ENCODE measurements at regions not wholly inside any gene's neighbourhood (a gene's known extent, or its start where the extent isn't known, plus 50 kb on each side); places are given as distances from the start of the nearest gene placed in this dataset.

DNA sequence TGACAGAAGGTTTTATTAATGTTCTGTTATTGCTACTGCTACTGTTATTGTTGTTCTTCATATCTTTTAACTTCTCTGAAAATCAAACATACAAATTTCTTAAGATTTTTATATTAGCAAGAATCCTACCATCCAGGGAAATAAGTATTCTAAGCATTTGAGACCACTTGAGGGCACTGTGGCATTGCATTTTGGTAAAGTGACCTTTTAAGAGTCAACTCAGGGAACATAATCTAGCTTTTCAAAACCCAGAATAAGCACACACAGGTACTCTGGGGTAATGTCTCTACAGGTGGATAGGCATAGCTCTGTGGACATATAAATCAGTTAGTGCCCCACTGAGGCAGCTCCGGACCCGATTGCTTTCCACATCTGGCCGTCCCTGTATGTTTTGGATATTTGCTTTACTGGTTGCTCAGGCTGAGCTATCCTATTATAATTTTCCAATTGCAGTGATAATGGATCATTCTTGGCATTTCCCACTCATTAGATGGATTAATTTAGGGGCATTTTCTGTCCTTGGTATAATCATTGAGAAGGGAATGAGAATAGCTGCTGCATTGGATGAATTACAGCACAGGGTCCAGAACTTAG lies 1425.1 kb upstream of the CDH8 start:
- TF ChIP-seq, protein P1, sequence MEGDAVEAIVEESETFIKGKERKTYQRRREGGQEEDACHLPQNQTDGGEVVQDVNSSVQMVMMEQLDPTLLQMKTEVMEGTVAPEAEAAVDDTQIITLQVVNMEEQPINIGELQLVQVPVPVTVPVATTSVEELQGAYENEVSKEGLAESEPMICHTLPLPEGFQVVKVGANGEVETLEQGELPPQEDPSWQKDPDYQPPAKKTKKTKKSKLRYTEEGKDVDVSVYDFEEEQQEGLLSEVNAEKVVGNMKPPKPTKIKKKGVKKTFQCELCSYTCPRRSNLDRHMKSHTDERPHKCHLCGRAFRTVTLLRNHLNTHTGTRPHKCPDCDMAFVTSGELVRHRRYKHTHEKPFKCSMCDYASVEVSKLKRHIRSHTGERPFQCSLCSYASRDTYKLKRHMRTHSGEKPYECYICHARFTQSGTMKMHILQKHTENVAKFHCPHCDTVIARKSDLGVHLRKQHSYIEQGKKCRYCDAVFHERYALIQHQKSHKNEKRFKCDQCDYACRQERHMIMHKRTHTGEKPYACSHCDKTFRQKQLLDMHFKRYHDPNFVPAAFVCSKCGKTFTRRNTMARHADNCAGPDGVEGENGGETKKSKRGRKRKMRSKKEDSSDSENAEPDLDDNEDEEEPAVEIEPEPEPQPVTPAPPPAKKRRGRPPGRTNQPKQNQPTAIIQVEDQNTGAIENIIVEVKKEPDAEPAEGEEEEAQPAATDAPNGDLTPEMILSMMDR (IDR thresholded peaks at IDR 0.05; ENCODE audit: insufficient read depth, low read length) = no peak
- no peak for TF ChIP-seq POLR2AphosphoS5 (IDR thresholded peaks at IDR 0.05; ENCODE audit: low read depth)
- no peak for TF ChIP-seq SPI1 (IDR thresholded peaks at IDR 0.05; ENCODE audit: borderline replicate concordance, low read depth)
- TF ChIP-seq, protein P2, sequence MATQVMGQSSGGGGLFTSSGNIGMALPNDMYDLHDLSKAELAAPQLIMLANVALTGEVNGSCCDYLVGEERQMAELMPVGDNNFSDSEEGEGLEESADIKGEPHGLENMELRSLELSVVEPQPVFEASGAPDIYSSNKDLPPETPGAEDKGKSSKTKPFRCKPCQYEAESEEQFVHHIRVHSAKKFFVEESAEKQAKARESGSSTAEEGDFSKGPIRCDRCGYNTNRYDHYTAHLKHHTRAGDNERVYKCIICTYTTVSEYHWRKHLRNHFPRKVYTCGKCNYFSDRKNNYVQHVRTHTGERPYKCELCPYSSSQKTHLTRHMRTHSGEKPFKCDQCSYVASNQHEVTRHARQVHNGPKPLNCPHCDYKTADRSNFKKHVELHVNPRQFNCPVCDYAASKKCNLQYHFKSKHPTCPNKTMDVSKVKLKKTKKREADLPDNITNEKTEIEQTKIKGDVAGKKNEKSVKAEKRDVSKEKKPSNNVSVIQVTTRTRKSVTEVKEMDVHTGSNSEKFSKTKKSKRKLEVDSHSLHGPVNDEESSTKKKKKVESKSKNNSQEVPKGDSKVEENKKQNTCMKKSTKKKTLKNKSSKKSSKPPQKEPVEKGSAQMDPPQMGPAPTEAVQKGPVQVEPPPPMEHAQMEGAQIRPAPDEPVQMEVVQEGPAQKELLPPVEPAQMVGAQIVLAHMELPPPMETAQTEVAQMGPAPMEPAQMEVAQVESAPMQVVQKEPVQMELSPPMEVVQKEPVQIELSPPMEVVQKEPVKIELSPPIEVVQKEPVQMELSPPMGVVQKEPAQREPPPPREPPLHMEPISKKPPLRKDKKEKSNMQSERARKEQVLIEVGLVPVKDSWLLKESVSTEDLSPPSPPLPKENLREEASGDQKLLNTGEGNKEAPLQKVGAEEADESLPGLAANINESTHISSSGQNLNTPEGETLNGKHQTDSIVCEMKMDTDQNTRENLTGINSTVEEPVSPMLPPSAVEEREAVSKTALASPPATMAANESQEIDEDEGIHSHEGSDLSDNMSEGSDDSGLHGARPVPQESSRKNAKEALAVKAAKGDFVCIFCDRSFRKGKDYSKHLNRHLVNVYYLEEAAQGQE (IDR thresholded peaks at IDR 0.05; ENCODE audit: insufficient replicate concordance, low read depth) = no peak
- no peak for TF ChIP-seq GABPA (IDR thresholded peaks at IDR 0.05; ENCODE audit: low read depth)

All from HL-60 (cell line).